ENCODE measurements at regions not wholly inside any gene's neighbourhood (a gene's known extent, or its start where the extent isn't known, plus 50 kb on each side); places are given as distances from the start of the nearest gene placed in this dataset.

DNA sequence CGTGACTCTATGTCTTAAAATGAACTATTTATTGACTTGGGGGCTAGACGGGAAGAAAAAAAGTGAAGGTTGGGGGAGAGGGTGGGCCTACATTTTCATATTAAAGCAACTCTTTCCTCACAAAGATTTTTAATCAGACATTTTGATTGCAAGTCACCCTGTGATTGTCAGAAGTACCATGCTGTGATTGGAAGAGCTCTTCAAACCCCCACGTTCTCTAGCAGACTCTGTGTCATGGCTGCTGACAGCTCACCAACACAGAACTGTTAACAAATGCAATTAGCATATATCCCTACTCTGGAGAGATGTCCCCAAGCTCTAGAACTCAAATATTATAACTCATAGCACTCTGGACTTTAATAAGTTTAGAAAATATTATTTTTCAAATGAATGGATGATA, 428.4 kb upstream of the DCC start:
- H3K9me3 Mint-ChIP-seq = no peaks in the 10 kb centered on the region
- H3K36me3 Mint-ChIP-seq (ENCODE audit: low read depth) = no peaks in the 10 kb centered on the region
- H3K4me3 Mint-ChIP-seq = no peak overlapping the region
- no peaks in the 10 kb centered on the region for H3K27me3 Mint-ChIP-seq (ENCODE audit: insufficient read depth)
- no peak for TF ChIP-seq CTCF (conservative IDR thresholded peaks at IDR 0.05)
- Histone ChIP-seq H3K4me1 (ENCODE audit: control insufficient read depth, insufficient read depth, low read length) (no peaks in the 10 kb centered on the region), H3K4me3 (ENCODE audit: low read length) (no peak overlapping the region), H3K9me3 (ENCODE audit: control insufficient read depth, low read length) (no peaks in the 10 kb centered on the region), H3K36me3 (ENCODE audit: control insufficient read depth, insufficient read depth, low read length) (no peaks in the 10 kb centered on the region), H3K27me3 (ENCODE audit: control insufficient read depth, insufficient read depth, low read length, poor library complexity, severe bottlenecking) (peaks cover 27% of the 10 kb centered on the region), H3K27ac (ENCODE audit: low read depth, low read length) (no peak overlapping the region), H3K9ac (ENCODE audit: extremely low read depth, low read length, poor library complexity, severe bottlenecking) (no peak overlapping the region)
- H3K4me1 Mint-ChIP-seq = no peaks in the 10 kb centered on the region
- WGBS, 2 experiments (ENCODE audit: insufficient coverage in 1 of 2, insufficient read length in 1 of 2) = 60 to 89% methylated on average over 1 to 2 of the region's 3 CpGs
- H3K27ac Mint-ChIP-seq = no peak overlapping the region
- DNase-seq = no peak

DNA sequence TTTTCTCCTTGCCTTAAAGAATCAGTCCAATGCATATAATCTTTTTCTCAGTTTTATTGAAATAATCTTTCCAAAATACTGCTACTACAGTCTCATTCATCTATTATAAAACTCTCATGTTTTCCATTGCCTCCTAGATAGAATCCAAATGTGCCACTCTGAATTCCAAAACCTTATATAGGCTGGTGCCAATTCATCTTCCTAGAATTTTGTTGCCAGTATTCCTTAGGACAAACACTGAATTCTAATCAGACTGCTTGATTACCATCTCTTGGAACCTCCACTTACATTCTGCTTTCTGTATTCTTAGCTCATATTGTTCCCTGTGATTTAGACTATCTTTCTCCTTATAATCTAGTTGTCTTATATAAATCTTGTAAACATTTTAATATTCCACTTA, 427.6 kb upstream of the DCC start:
- Histone ChIP-seq H3K36me3 (ENCODE audit: control insufficient read depth, insufficient read depth, low read length) (no peaks in the 10 kb centered on the region), H3K4me3 (ENCODE audit: low read length) (no peak overlapping the region), H3K4me1 (ENCODE audit: control insufficient read depth, insufficient read depth, low read length) (no peaks in the 10 kb centered on the region), H3K9me3 (ENCODE audit: control insufficient read depth, low read length) (no peaks in the 10 kb centered on the region), H3K27me3 (ENCODE audit: control insufficient read depth, insufficient read depth, low read length, poor library complexity, severe bottlenecking) (peaks cover 19% of the 10 kb centered on the region), H3K27ac (ENCODE audit: low read depth, low read length) (no peak overlapping the region), H3K9ac (ENCODE audit: extremely low read depth, low read length, poor library complexity, severe bottlenecking) (no peak overlapping the region)
- no peak for DNase-seq
- Mint-ChIP-seq H3K9me3 (no peaks in the 10 kb centered on the region), H3K4me3 (no peak overlapping the region), H3K27me3 (ENCODE audit: insufficient read depth) (no peaks in the 10 kb centered on the region), H3K36me3 (ENCODE audit: low read depth) (no peaks in the 10 kb centered on the region), H3K4me1 (no peaks in the 10 kb centered on the region), H3K27ac (no peak overlapping the region)
- TF ChIP-seq CTCF (conservative IDR thresholded peaks at IDR 0.05) = no peak

- Mint-ChIP-seq H3K27me3 (ENCODE audit: insufficient read depth) (peaks cover 3% of the 10 kb centered on the region), H3K36me3 (ENCODE audit: low read depth) (no peaks in the 10 kb centered on the region), H3K27ac (no peak overlapping the region), H3K4me1 (peaks cover 11% of the 10 kb centered on the region), H3K4me3 (no peak overlapping the region), H3K9me3 (no peaks in the 10 kb centered on the region)
- H3K9me3 ChIP-seq (ENCODE audit: control insufficient read depth, low read length) = no peaks in the 10 kb centered on the region
- H3K36me3 ChIP-seq (ENCODE audit: control insufficient read depth, insufficient read depth, low read length) = no peaks in the 10 kb centered on the region
- no peak overlapping the region for H3K4me3 ChIP-seq (ENCODE audit: low read length)
- no peak for TF ChIP-seq CTCF (conservative IDR thresholded peaks at IDR 0.05)
- H3K27me3 ChIP-seq (ENCODE audit: control insufficient read depth, insufficient read depth, low read length, poor library complexity, severe bottlenecking) = no peaks in the 10 kb centered on the region
- DNase-seq = no peak
- H3K4me1 ChIP-seq (ENCODE audit: control insufficient read depth, insufficient read depth, low read length) = no peaks in the 10 kb centered on the region
- H3K9ac ChIP-seq (ENCODE audit: extremely low read depth, low read length, poor library complexity, severe bottlenecking) = no peak overlapping the region
- 92 to 98% methylated on average over 2 to 6 of the region's 7 CpGs for WGBS, 2 experiments (ENCODE audit: insufficient coverage in 1 of 2, insufficient read length in 1 of 2)
- H3K27ac ChIP-seq (ENCODE audit: low read depth, low read length) = no peak overlapping the region
Measured at GRCh38 chr18:51915176-51915575, 424.8 kb upstream of the DCC start.
